GM23338 (cell line): ENCODE measurements at regions not wholly inside any gene's neighbourhood (a gene's known extent, or its start where the extent isn't known, plus 50 kb on each side); places are given as distances from the start of the nearest gene placed in this dataset.

Experiments
- ATAC-seq: fragments of 200-7000 bp; cut with Tn5 transposase; 3 replicates; pipeline ENCODE4 v1.9.1; 2020
- DNase-seq: peaks from one replicate; pipeline ENCODE4 v3.0.0-alpha.2; 2015; ENCODE audit warnings: low spot score
- H2AFZ ChIP-seq: fragments of 200-600 bp; sonication (generic); 2 replicates; pipeline ENCODE4 v1.8.0; 2016; ENCODE audit warnings: antibody characterized with exemption, mild to moderate bottlenecking, moderate library complexity
- H3F3A ChIP-seq: fragments of 200-600 bp; sonication (generic); replicated peaks from 2 replicates; pipeline ENCODE4 v1.8.0; 2017; ENCODE audit warnings: antibody characterized with exemption, mixed run types, low read depth
- H3K27ac ChIP-seq: fragments of 200-600 bp; sonication (generic); 2 replicates; pipeline ENCODE4 v1.6.1; 2016; ENCODE audit warnings: low read depth
- H3K27me3 ChIP-seq: fragments of 200-600 bp; sonication (generic); 2 replicates; pipeline ENCODE4 v1.8.0; 2016; ENCODE audit warnings: mild to moderate bottlenecking, mixed run types, moderate library complexity; ENCODE audit not compliant: insufficient read depth
- H3K36me3 ChIP-seq: fragments of 200-600 bp; sonication (generic); 2 replicates; pipeline ENCODE4 v1.8.0; 2016; ENCODE audit warnings: mild to moderate bottlenecking; ENCODE audit not compliant: insufficient read depth
- H3K4me1 ChIP-seq: fragments of 200-600 bp; sonication (generic); 2 replicates; pipeline ENCODE4 v1.8.0; 2016; ENCODE audit warnings: mild to moderate bottlenecking, moderate library complexity; ENCODE audit not compliant: insufficient read depth
- H3K4me2 ChIP-seq: fragments of 200-600 bp; sonication (generic); 2 replicates; pipeline ENCODE4 v1.7.1; 2017; ENCODE audit warnings: mixed run types
- H3K4me3 ChIP-seq: fragments of 200-600 bp; sonication (generic); 2 replicates; pipeline ENCODE4 v1.6.1; 2016; ENCODE audit warnings: mixed run types
- H3K79me2 ChIP-seq: fragments of 200-600 bp; sonication (generic); replicated peaks from 2 replicates; pipeline ENCODE4 v1.8.0; 2017; ENCODE audit warnings: mild to moderate bottlenecking; ENCODE audit not compliant: insufficient read depth
- H3K9me2 ChIP-seq: fragments of 200-600 bp; sonication (generic); 2 replicates; pipeline ENCODE4 v1.8.0; 2017; ENCODE audit not compliant: insufficient read depth
- H4K20me1 ChIP-seq: fragments of 200-600 bp; sonication (generic); replicated peaks from 2 replicates; pipeline ENCODE4 v1.8.0; 2017; ENCODE audit warnings: mild to moderate bottlenecking; ENCODE audit not compliant: insufficient read depth
- H3K27ac Mint-ChIP-seq: 2 replicates; pipeline ENCODE4 v1.8.0; 2020; ENCODE audit warnings: inconsistent platforms, mild to moderate bottlenecking, moderate library complexity, mixed read lengths
- H3K27me3 Mint-ChIP-seq: 3 replicates; pipeline ENCODE4 v1.8.0; 2022; ENCODE audit warnings: low read depth, mild to moderate bottlenecking, moderate library complexity, mixed read lengths, inconsistent platforms; ENCODE audit not compliant: insufficient read depth, poor library complexity
- H3K36me3 Mint-ChIP-seq: 3 replicates; pipeline ENCODE4 v1.8.0; 2021; ENCODE audit warnings: low read depth, mild to moderate bottlenecking, inconsistent platforms, moderate library complexity, mixed read lengths
- H3K4me1 Mint-ChIP-seq: 3 replicates; pipeline ENCODE4 v1.8.0; 2020; ENCODE audit warnings: mild to moderate bottlenecking, inconsistent platforms, mixed read lengths
- H3K4me3 Mint-ChIP-seq: 3 replicates; pipeline ENCODE4 v1.8.0; 2021; ENCODE audit warnings: moderate library complexity, mild to moderate bottlenecking, inconsistent platforms, mixed read lengths
- H3K9me3 Mint-ChIP-seq: 3 replicates; pipeline ENCODE4 v1.8.0; 2020; ENCODE audit warnings: moderate library complexity, mild to moderate bottlenecking, inconsistent platforms, mixed read lengths
- CREB1 ChIP-seq: fragments of 250-450 bp; sonication (Bioruptor Pico); IDR thresholded peaks from 2 replicates; pipeline ENCODE4 v1.5.0; 2020; ENCODE audit warnings: low read depth, mild to moderate bottlenecking, moderate library complexity
- CTCF ChIP-seq, 2 experiments: fragments of 200-600 bp in 1 of 2; sonication (generic) in 1 of 2; conservative IDR thresholded peaks; 2 replicates each; pipeline versions ENCODE4 v1.5.1 to v1.6.1; 2016 to 2017; ENCODE audit warnings: antibody characterized with exemption in 2 of 2, low read depth in 2 of 2, mild to moderate bottlenecking in 2 of 2, moderate library complexity in 1 of 2
- EZH2 ChIP-seq: fragments of 200-600 bp; sonication (generic); IDR thresholded peaks from one replicate; pipeline ENCODE4 v1.8.0; 2017; ENCODE audit warnings: antibody characterized with exemption, mild to moderate bottlenecking, low read depth; ENCODE audit not compliant: unreplicated experiment
- EZH2phosphoT487 ChIP-seq: fragments of 200-600 bp; sonication (generic); IDR thresholded peaks from one replicate; pipeline ENCODE4 v1.8.1; 2018; ENCODE audit warnings: antibody characterized with exemption; ENCODE audit not compliant: unreplicated experiment
- JUNB ChIP-seq: IDR thresholded peaks from one replicate; pipeline ENCODE4 v1.6.1; 2016; ENCODE audit warnings: antibody characterized with exemption; ENCODE audit not compliant: unreplicated experiment
- NANOG ChIP-seq: IDR thresholded peaks from 2 replicates; pipeline ENCODE4 v1.6.1; 2016; ENCODE audit warnings: antibody characterized with exemption, borderline replicate concordance
- POLR2AphosphoS5 ChIP-seq: IDR thresholded peaks from 2 replicates; pipeline ENCODE4 v1.6.1; 2016; ENCODE audit warnings: antibody characterized with exemption, low read depth
- REST ChIP-seq: IDR thresholded peaks from one replicate; pipeline ENCODE4 v1.6.1; 2018; ENCODE audit warnings: antibody characterized with exemption; ENCODE audit not compliant: unreplicated experiment
- STAT1 ChIP-seq: IDR thresholded peaks from one replicate; pipeline ENCODE4 v1.6.1; 2016; ENCODE audit warnings: antibody characterized with exemption; ENCODE audit not compliant: unreplicated experiment
- TF ChIP-seq, protein P1 (sequence below): IDR thresholded peaks from 2 replicates; pipeline ENCODE4 v1.6.1; 2016; ENCODE audit warnings: antibody characterized with exemption

DNA sequence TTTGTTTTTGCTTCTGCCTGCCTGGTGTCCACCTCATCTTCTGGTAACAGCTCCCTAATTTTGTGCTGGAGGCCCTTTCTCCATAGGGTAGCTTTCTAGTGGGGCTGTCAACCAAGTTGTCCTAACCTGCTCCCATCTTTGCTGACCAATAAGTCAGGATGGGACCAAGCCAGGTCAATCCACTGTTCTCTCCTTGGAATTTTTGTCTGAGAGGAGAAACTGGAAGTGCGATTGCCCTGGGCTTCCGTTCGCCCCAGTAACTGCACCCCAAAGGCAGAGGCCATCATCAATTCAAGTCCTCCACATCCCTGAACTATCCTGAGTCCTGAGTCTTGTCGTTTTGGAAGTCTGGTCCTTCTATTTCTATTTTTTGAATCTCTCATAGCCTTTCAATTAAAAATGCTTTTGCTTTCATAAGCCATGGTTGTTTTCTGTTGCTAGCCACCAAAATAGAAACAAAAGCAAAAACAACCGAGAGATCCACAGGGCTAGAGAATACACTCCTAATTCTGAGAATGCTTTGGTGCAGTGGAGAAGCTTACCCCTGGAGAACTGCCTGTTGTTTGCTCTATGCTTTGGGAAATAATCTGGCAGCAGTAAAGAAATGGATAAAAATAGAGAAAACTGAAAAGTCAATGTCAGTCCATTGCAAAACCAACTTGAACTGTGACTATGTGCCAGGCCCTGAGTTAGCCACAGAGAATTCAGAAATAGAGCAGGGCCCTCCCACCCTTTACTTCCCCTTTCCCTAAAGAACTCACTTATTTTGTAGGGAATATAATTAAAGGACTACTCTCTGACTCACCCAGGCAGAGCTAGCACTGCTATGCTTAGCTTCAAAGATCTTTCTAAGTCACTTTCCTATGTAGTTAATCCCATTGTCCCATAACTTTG, 368.1 kb downstream of the CXCL12 start:
- H3K9me3 Mint-ChIP-seq, result peaks cover 4% of the 10 kb centered on the region; the same call in 1 of the 3 replicates
- no peaks in the 10 kb centered on the region for H3K4me1 Mint-ChIP-seq
- Histone ChIP-seq H3F3A (no peaks in the 10 kb centered on the region), H4K20me1 (no peaks in the 10 kb centered on the region), H3K27me3 (no peaks in the 10 kb centered on the region), H3K36me3 (no peaks in the 10 kb centered on the region), H2AFZ (no peak overlapping the region), H3K79me2 (no peaks in the 10 kb centered on the region), H3K27ac (no peak overlapping the region), H3K4me1 (no peaks in the 10 kb centered on the region), H3K9me2 (no peaks in the 10 kb centered on the region), H3K4me2 (no peak overlapping the region), H3K4me3 (no peak overlapping the region)
- no peak overlapping the region for H3K4me3 Mint-ChIP-seq
- TF ChIP-seq NANOG (no peak), CREB1 (no peak), EZH2phosphoT487 (no peak), JUNB (no peak), REST (no peak), CTCF (conservative IDR thresholded peaks at IDR 0.05; ENCODE audit: low read depth in 2 of 2) (no peak), STAT1 (no peak), POLR2AphosphoS5 (no peak), EZH2 (no peak)
- TF ChIP-seq, protein P1, sequence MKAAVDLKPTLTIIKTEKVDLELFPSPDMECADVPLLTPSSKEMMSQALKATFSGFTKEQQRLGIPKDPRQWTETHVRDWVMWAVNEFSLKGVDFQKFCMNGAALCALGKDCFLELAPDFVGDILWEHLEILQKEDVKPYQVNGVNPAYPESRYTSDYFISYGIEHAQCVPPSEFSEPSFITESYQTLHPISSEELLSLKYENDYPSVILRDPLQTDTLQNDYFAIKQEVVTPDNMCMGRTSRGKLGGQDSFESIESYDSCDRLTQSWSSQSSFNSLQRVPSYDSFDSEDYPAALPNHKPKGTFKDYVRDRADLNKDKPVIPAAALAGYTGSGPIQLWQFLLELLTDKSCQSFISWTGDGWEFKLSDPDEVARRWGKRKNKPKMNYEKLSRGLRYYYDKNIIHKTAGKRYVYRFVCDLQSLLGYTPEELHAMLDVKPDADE, result no peak
- ATAC-seq, result no peak
- peaks cover 3% of the 10 kb centered on the region for H3K27me3 Mint-ChIP-seq
- H3K27ac Mint-ChIP-seq, result no peak overlapping the region
- no peaks in the 10 kb centered on the region for H3K36me3 Mint-ChIP-seq
- no peak for DNase-seq
